ENCODE measurements at regions not wholly inside any gene's neighbourhood (a gene's known extent, or its start where the extent isn't known, plus 50 kb on each side); places are given as distances from the start of the nearest gene placed in this dataset.

- Histone ChIP-seq H3K4me3 (no peak overlapping the region), H3K27ac (no peak overlapping the region), H3K36me3 (no peaks in the 10 kb centered on the region), H3K4me1 (ENCODE audit: low read depth) (no peaks in the 10 kb centered on the region), H3K9me3 (ENCODE audit: low read depth) (no peaks in the 10 kb centered on the region), H3K27me3 (no peaks in the 10 kb centered on the region)
- no peak for TF ChIP-seq CTCF (IDR thresholded peaks at IDR 0.05; ENCODE audit: low read depth, low read length)
- DNase-seq (ENCODE audit: low read depth in 1 of 2, low spot score in 1 of 2), result no peak
Measured at GRCh38 chr4:66604192-66604591, 933.9 kb upstream of the EPHA5 start.

GRCh38 chr4:66602622-66603021, 932.3 kb upstream of the EPHA5 start:
- Histone ChIP-seq H3K9me3 (ENCODE audit: low read depth) (no peaks in the 10 kb centered on the region), H3K4me1 (ENCODE audit: low read depth) (no peaks in the 10 kb centered on the region), H3K36me3 (no peaks in the 10 kb centered on the region), H3K27me3 (no peaks in the 10 kb centered on the region), H3K4me3 (no peak overlapping the region), H3K27ac (no peak overlapping the region)
- DNase-seq (ENCODE audit: low read depth in 1 of 2, low spot score in 1 of 2), result no peak
- TF ChIP-seq CTCF (IDR thresholded peaks at IDR 0.05; ENCODE audit: low read depth, low read length), result no peak

- H3K4me1 ChIP-seq (ENCODE audit: low read depth), result no peaks in the 10 kb centered on the region
- H3K9me3 ChIP-seq (ENCODE audit: low read depth), result no peaks in the 10 kb centered on the region
- no peaks in the 10 kb centered on the region for H3K27me3 ChIP-seq
- TF ChIP-seq CTCF (IDR thresholded peaks at IDR 0.05; ENCODE audit: low read depth, low read length), result no peak
- no peaks in the 10 kb centered on the region for H3K36me3 ChIP-seq
- no peak for DNase-seq (ENCODE audit: low read depth in 1 of 2, low spot score in 1 of 2)
- no peak overlapping the region for H3K4me3 ChIP-seq
- H3K27ac ChIP-seq, result no peak overlapping the region
Measured at GRCh38 chr4:66591968-66592367, 921.7 kb upstream of the EPHA5 start.

GRCh38 chr4:66590488-66591215, 920.4 kb upstream of the EPHA5 start:
- H3K4me1 ChIP-seq (ENCODE audit: low read depth), result no peaks in the 10 kb centered on the region
- H3K36me3 ChIP-seq, result no peaks in the 10 kb centered on the region
- no peak overlapping the region for H3K27ac ChIP-seq
- no peaks in the 10 kb centered on the region for H3K9me3 ChIP-seq (ENCODE audit: low read depth)
- no peak for TF ChIP-seq CTCF (IDR thresholded peaks at IDR 0.05; ENCODE audit: low read depth, low read length)
- peak in 1 of 2 donors; percentile 50 for DNase-seq (ENCODE audit: low read depth in 1 of 2, low spot score in 1 of 2)
- no peaks in the 10 kb centered on the region for H3K27me3 ChIP-seq
- H3K4me3 ChIP-seq, result no peak overlapping the region

- no peaks in the 10 kb centered on the region for H3K9me3 ChIP-seq (ENCODE audit: low read depth)
- TF ChIP-seq CTCF (IDR thresholded peaks at IDR 0.05; ENCODE audit: low read depth, low read length), result no peak
- no peaks in the 10 kb centered on the region for H3K4me1 ChIP-seq (ENCODE audit: low read depth)
- H3K4me3 ChIP-seq, result no peak overlapping the region
- no peaks in the 10 kb centered on the region for H3K27me3 ChIP-seq
- no peak for DNase-seq (ENCODE audit: low read depth in 1 of 2, low spot score in 1 of 2)
- no peaks in the 10 kb centered on the region for H3K36me3 ChIP-seq
- H3K27ac ChIP-seq, result no peak overlapping the region
Measured at GRCh38 chr4:66589183-66589582, 918.9 kb upstream of the EPHA5 start.
